Heart left ventricle (tissue), 16 donors: ENCODE measurements at regions not wholly inside any gene's neighbourhood (a gene's known extent, or its start where the extent isn't known, plus 50 kb on each side); places are given as distances from the start of the nearest gene placed in this dataset.

Experiments used
- ATAC-seq, 4 donors: fragments of 200-7000 bp; cut with Tn5 transposase; one replicate each; pipeline ENCODE4 v1.9.1; 2020 to 2022; ENCODE audit warnings: moderate library complexity in 4 of 4, mild to moderate bottlenecking in 3 of 4, moderate number of reproducible peaks in 1 of 4
- DNase-seq, 5 donors: peaks; one replicate each; pipeline ENCODE4 v3.0.0-alpha.2; 2020
- H3K27ac ChIP-seq, 12 donors: fragments of 200-600 bp; sonication (generic) in 4 of 12; one replicate each; pipeline versions ENCODE4 v1.5.0 to v1.8.0; 2016 to 2022; ENCODE audit warnings: mild to moderate bottlenecking in 2 of 12
- H3K27me3 ChIP-seq, 9 donors: fragments of 200-600 bp; sonication (generic) in 2 of 9; one replicate each; pipeline versions ENCODE4 v1.5.1 to v1.8.0; 2016 to 2022; ENCODE audit warnings: mild to moderate bottlenecking in 3 of 9
- H3K36me3 ChIP-seq, 9 donors: fragments of 200-600 bp; sonication (generic) in 2 of 9; one replicate each; pipeline versions ENCODE4 v1.5.0 to v1.8.0; 2018 to 2022; ENCODE audit warnings: mild to moderate bottlenecking in 2 of 9
- H3K4me1 ChIP-seq, 12 donors: fragments of 200-600 bp; sonication (generic) in 4 of 12; one replicate each; pipeline versions ENCODE4 v1.5.0 to v1.8.0; 2016 to 2022; ENCODE audit warnings: mild to moderate bottlenecking in 3 of 12
- H3K4me3 ChIP-seq, 12 donors: fragments of 200-600 bp; sonication (generic) in 4 of 12; one replicate each; pipeline versions ENCODE4 v1.5.0 to v1.8.0; 2017 to 2022; ENCODE audit warnings: mild to moderate bottlenecking in 9 of 12, moderate library complexity in 4 of 12
- H3K9me3 ChIP-seq, 12 donors: fragments of 200-600 bp; sonication (generic) in 4 of 12; one replicate each; pipeline versions ENCODE4 v1.5.0 to v1.8.0; 2016 to 2022; ENCODE audit warnings: mild to moderate bottlenecking in 1 of 12
- POLR2A ChIP-seq, 2 donors: fragments of 450-650 bp; IDR thresholded peaks; one replicate each; pipeline ENCODE4 v1.6.1; 2017; ENCODE audit warnings: antibody characterized with exemption in 2 of 2, mild to moderate bottlenecking in 2 of 2, moderate library complexity in 2 of 2
- WGBS, 4 donors: extraction: QIAGEN DNeasy Blood & Tissue Kit in 2 of 4; methylation state at CpG; one replicate each; pipeline versions ENCODE4 v1.1.5 to v1.1.7; 2013 to 2018; 5-methylcytosine and 5-hydroxymethylcytosine counted together
- intact Hi-C, 10 donors: fragments of 100-400 bp; cut with DNase I; formaldehyde crosslinking; loops; one replicate each; pipeline versions ENCODE4 v1.11.1 to v1.14.2; 2022
- TF ChIP-seq, protein P1 (sequence below), 12 donors: fragments of 200-600 bp; sonication (generic) in 4 of 12; IDR thresholded peaks; one replicate each; pipeline versions ENCODE4 v1.5.0 to v1.8.0; 2018 to 2022; ENCODE audit warnings: antibody characterized with exemption in 12 of 12, mild to moderate bottlenecking in 5 of 12
- donor health status: ischemic (EF 13 %, LVEDD 7.1; RV severe dilation, severe dysfunction).
- donor health status: healthy with polysubstance abuse.
- donor health status: DM: no; HTN: yes; CAD: no.
- donor health status: DM: no; HTN: no; CAD: no.
- donor health status: ischemic (EF 25% LVEDD 6.9; RV normal size, moderate dysfunction).
- donor health status: ischemic (EF 25% LVEDD 5.7; RV mildly dilated, moderate dysfunction).
- donor health status: healthy.
- donor health status: DM: yes; HTN: yes; CAD: no.
- donor health status: ischemic (EF 35%, LVEDD 5.7; RV mildly dilated, moderate dysfunction).
- donor health status: nonischemic (EF 11% LVEDD 7.7; RV severe dilation, severe dysfunction).
- donor health status: DM: yes; HTN: yes; CAD: no.
- donor health status: PGD.
- donor health status: ischemic (EF 29% LVEDD 5.4; RV normal size, mild dysfunction).
- donor health status: nonischemic (EF 23%, LVEDD 6.1; RV moderate dilation, normal function).

GRCh38 chr13:109541081-109541480 lies 245.3 kb downstream of the IRS2 start:
- WGBS, 4 donors: 64 to 68% (median 66%) methylated on average over 3 of the region's 3 CpGs
- Histone ChIP-seq H3K4me1 (peaks cover 0 to 7% (median 0%) of the 10 kb centered on the region in 12 donors), H3K27ac (no peak overlapping the region), H3K9me3 (no peaks in the 10 kb centered on the region), H3K36me3 (no peaks in the 10 kb centered on the region), H3K4me3 (no peak overlapping the region), H3K27me3 (peaks cover 0 to 5% (median 0%) of the 10 kb centered on the region in 9 donors)
- TF ChIP-seq POLR2A (IDR thresholded peaks at IDR 0.05): no peak
- TF ChIP-seq, protein P1, sequence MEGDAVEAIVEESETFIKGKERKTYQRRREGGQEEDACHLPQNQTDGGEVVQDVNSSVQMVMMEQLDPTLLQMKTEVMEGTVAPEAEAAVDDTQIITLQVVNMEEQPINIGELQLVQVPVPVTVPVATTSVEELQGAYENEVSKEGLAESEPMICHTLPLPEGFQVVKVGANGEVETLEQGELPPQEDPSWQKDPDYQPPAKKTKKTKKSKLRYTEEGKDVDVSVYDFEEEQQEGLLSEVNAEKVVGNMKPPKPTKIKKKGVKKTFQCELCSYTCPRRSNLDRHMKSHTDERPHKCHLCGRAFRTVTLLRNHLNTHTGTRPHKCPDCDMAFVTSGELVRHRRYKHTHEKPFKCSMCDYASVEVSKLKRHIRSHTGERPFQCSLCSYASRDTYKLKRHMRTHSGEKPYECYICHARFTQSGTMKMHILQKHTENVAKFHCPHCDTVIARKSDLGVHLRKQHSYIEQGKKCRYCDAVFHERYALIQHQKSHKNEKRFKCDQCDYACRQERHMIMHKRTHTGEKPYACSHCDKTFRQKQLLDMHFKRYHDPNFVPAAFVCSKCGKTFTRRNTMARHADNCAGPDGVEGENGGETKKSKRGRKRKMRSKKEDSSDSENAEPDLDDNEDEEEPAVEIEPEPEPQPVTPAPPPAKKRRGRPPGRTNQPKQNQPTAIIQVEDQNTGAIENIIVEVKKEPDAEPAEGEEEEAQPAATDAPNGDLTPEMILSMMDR (IDR thresholded peaks at IDR 0.05): no peak
- intact Hi-C loops: no loop called here
- peak; percentile 80 to 86 (median 82) for ATAC-seq
- DNase-seq: no peak

- no peaks in the 10 kb centered on the region for H3K9me3 ChIP-seq
- H3K36me3 ChIP-seq: no peaks in the 10 kb centered on the region
- intact Hi-C loops: no loop called here
- no peak overlapping the region for H3K27ac ChIP-seq
- H3K4me1 ChIP-seq: peaks cover 0 to 7% (median 0%) of the 10 kb centered on the region in 12 donors
- DNase-seq (no peak), ATAC-seq (no peak)
- H3K27me3 ChIP-seq: peaks cover 0 to 3% (median 0%) of the 10 kb centered on the region in 9 donors
- no peak overlapping the region for H3K4me3 ChIP-seq
- 77 to 80% (median 79%) methylated on average over 12 of the region's 12 CpGs for WGBS, 4 donors
- TF ChIP-seq, protein P1 (IDR thresholded peaks at IDR 0.05): no peak
- no peak for TF ChIP-seq POLR2A (IDR thresholded peaks at IDR 0.05)
These were observed 248.8 kb downstream of the IRS2 start for GRCh38 chr13:109537584-109537983.

GRCh38 chr13:109533350-109533749 lies 253.0 kb downstream of the IRS2 start:
- 86 to 91% (median 90%) methylated on average over 11 of the region's 11 CpGs for WGBS, 4 donors

GRCh38 chr13:109529964-109530363 lies 256.4 kb downstream of the IRS2 start:
- H3K4me1 ChIP-seq: no peaks in the 10 kb centered on the region
- H3K9me3 ChIP-seq: no peaks in the 10 kb centered on the region
- H3K4me3 ChIP-seq: no peak overlapping the region
- WGBS, 4 donors: 87 to 91% (median 89%) methylated on average over 5 of the region's 5 CpGs
- H3K27me3 ChIP-seq: peaks cover 0 to 4% (median 0%) of the 10 kb centered on the region in 9 donors
- no peak overlapping the region for H3K27ac ChIP-seq
- H3K36me3 ChIP-seq: no peaks in the 10 kb centered on the region
- TF ChIP-seq, protein P1 (IDR thresholded peaks at IDR 0.05): no peak
- TF ChIP-seq POLR2A (IDR thresholded peaks at IDR 0.05): no peak
- intact Hi-C loops: no loop called here
- no peak for ATAC-seq
- DNase-seq: no peak

More at GRCh38 chr13:109533350-109533749, 253.0 kb downstream of the IRS2 start:
- TF ChIP-seq, protein P1 (IDR thresholded peaks at IDR 0.05): no peak
- no peak for TF ChIP-seq POLR2A (IDR thresholded peaks at IDR 0.05)
- H3K27me3 ChIP-seq: peaks cover 0 to 2% (median 0%) of the 10 kb centered on the region in 9 donors
- no peak overlapping the region for H3K4me3 ChIP-seq
- no peaks in the 10 kb centered on the region for H3K4me1 ChIP-seq
- DNase-seq (no peak), ATAC-seq (no peak)
- intact Hi-C loops: no loop called here
- H3K27ac ChIP-seq: no peak overlapping the region
- no peaks in the 10 kb centered on the region for H3K9me3 ChIP-seq
- H3K36me3 ChIP-seq: no peaks in the 10 kb centered on the region
